HG03097 (cell line): ENCODE measurements at regions not wholly inside any gene's neighbourhood (a gene's known extent, or its start where the extent isn't known, plus 50 kb on each side); places are given as distances from the start of the nearest gene placed in this dataset.

ENCODE experiments used
- ATAC-seq: cut with Tn5 transposase; IDR thresholded peaks from one replicate; pipeline ENCODE4 v1.9.1; 2021; ENCODE audit not compliant: unreplicated experiment, low FRiP score

DNA sequence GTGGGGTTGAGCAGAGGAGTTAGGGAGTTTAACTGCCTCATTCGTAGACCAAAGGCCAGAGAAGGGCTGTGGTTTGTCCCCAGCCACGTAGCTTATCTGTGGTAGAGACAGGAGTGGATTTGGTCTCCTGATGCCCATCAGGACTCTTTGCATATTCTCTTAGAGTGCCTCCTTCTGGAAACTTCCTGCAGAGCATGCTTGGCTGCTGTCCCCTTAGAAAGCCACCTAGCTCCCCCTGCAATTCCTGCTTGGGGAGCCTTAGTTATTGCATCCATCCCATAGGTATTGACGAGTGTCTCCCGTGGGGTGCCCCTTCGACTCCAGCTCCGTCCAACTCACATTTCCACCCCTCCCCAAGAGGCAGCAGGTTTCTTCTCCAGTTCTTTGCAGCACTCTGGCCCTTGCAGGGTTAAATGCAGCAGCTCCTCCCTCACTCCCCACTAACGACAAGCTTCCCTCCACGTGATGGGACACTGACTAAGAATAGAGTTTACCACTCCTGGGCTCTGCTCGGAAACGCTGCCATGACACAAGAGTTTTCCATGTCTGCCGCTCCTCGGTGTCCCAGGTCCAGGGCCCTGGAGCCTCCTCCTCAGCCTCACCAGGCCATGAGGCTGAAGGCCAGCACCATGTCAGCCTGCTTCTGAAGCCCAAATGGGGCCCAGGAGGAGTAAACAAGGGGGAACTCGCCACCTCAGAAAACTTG, 147.8 kb upstream of the UNC5B start:
- ATAC-seq: no peak

GRCh38 chr10:71065659-71066058, 146.7 kb upstream of the UNC5B start:
- no peak for ATAC-seq

DNA sequence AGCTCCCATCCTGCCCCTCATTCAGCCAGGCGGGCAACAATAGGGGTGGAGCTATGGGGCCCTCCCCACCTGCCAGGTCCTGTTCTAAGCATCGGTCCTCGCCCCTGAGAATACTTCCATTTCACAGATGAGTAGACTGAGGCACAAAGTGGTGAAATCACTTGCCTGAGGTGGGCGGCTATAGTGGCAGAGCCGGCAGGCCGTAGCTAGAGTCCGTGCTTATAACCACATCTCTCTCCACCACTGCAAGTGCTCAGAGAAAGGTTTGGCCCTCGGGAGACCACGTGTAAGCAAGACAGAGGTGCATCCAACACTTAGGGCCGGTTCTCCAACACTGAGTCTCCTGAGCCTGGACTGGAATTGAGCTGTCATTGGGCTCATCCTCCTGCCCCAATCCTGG, 145.8 kb upstream of the UNC5B start:
- ATAC-seq: no peak

- no peak for ATAC-seq
Observed at GRCh38 chr10:71067098-71067740, 145.2 kb upstream of the UNC5B start.

GRCh38 chr10:71068861-71069271, 143.5 kb upstream of the UNC5B start:
- no peak for ATAC-seq

DNA sequence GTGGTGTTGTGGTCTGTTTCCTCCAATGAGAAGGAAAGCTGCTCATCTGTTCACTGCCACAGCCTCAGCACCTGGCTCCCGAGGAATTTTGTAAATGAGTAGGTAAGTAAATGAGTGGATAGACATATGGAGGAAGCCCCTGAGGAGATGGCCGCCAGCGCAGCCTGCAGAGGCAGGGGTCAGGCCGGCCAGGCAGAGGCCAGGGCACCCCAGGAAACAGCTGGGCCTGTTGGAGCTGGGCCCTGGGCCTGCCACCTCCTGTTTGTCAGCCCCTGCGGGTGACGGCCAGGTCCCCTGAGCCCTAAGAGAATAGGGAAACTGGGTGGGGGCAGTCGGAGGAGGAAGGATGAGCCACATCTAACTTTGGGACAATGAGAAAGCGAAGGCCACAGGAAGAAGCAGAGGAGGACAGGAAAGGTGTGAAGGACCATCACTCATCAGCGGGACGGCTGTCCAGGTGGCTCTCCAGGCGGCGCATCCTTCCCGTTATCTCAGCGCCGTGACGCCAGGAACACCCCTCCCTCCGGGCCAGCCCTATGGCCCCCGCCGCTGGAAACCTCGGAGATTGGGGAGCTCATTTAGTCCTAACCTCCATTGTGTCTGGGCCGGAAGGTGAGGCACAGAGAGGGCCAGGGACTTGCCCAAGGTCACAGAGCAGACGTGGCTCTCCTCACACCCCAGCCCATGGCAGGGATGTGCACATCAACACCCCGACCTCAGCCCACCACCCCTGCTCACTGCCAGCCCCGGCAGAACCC, 142.3 kb upstream of the UNC5B start:
- no peak for ATAC-seq

DNA sequence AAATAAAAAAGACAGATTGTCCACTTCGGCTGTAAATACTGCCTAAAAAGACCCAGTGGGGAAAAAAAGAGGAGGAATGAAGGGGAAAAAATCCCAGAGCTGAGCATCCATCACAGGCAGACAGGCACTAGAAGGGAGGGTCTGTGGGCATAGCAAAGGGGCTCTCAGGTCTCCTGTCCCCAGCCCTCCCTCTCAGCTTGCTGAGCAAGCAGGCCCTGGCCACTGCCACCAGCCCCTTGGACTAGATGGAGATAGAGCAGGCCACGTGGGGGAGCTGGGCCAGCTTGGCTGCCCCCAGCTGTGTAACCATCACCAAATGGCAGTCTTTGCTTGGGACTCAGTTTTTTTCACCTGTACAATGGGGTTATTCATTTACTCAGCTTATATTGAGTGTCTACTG, 141.6 kb upstream of the UNC5B start:
- ATAC-seq: no peak

GRCh38 chr10:71072131-71072822, 140.1 kb upstream of the UNC5B start:
- no peak for ATAC-seq

DNA sequence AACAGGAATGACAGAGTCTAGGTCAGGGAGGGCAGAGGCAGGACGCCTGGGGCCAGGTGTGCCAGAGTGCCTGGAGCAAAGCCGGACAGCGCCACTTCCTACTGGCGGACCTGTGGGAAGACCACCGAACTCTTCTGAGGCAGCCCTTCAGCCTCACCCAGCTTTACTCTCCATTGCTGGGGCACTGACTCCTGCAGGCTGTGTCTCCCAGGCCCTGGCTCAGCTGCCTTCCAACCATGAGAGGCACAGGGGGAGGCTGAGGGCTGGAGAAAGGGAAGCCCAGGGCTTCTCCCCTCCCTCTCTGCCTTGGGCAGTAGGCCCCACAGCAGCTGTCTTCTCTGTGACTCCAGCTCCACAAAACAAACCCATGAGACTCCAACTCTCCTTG, 139.6 kb upstream of the UNC5B start:
- no peak for ATAC-seq

DNA sequence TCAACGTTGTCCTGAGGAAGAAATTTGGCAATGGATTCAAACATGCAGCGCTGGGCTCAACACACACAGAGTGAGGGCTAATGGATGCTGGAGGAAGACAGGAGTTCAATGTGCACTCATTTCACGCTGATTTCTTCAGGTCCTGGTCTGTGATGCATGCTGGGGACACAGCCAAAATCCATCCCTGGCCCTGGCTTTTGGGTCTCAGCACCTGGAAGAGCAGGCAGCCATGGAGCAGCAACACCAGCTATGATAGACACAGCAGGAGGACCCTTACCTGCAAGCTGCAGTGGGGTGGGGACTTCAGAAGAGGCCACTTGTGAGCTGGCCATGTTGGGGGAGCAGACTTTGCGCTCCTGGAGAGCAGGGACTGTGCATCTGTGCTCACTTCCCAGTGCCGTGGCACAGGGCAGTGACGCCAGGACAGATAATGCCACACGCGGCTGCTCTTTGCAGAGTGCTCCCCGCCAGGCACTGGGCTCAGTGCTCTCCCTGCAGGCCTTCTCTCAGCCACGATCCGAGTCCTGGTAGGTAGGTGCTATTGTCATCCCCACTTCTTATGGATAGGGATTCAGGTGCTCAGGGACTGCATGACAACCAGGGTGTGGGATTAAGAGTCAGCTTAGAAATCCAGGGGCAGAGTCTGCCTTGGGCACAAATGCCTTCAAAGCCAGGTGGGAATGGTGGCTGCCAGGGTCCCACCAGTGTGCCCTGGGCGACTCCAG, 138.8 kb upstream of the UNC5B start:
- ATAC-seq: no peak

DNA sequence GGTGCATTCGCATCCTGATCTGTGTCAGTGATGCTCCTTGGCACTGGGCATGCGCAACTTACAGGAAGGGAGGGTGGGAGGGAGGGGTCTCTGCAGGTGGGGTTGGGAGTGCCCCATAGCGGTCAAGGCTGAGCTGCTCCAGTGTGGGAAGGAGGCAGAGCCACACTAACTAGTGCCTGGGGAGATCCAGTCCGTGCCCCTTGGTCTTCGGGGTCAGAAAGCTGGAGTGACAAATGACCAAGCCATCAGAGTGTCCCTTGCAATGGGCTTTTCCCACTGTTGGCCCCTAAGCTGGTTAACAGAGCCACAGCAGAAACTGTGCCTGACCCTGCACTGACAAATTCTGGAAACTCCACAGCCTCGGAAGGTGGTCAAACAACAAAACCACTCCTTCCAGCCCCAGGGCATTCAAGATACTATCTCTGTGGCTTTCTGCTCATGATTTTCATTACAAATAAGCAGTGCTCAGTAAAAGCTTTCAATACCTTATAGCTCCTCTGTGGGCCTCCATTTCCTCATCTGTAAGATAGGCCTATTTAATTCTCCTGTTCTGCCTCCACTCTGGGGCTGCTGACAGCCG, 138.1 kb upstream of the UNC5B start:
- no peak for ATAC-seq

DNA sequence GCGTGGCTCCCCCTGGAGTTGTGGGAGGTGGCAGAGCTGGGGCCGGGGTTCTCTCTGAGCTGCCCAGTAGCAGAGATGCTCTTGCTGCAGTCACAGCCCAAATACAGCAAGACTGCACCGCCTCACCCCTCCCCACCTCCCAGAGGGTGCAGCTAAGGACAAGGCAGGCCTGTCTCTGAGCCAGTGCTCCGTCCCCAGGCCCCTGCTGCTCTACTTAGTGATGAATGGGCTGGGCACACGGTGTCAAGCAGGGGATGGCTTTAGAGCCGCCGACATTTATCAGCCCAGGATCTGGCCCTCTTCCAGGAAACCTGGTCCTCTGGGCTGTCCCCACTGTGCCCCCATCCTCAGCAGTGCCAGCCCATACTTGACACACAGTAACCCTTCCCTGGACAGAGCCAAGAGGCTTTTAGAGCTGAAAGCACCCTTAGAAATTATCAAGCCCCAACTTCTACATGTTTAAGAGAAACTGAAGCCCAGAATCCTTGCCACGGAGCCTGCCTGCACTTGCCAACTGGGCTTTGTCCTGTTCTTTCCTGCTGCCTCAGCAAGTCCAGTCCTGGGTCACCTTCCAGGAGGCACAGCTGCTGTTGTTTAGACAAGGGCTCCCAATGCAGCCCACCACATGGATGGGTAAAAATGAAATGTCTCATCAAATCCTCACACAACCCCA, 137.1 kb upstream of the UNC5B start:
- no peak for ATAC-seq

- ATAC-seq: no peak
Observed at GRCh38 chr10:71075759-71076472, 136.5 kb upstream of the UNC5B start.

- ATAC-seq: no peak
Observed at GRCh38 chr10:71076473-71077142, 135.8 kb upstream of the UNC5B start.

GRCh38 chr10:71077143-71077581, 135.2 kb upstream of the UNC5B start:
- no peak for ATAC-seq

DNA sequence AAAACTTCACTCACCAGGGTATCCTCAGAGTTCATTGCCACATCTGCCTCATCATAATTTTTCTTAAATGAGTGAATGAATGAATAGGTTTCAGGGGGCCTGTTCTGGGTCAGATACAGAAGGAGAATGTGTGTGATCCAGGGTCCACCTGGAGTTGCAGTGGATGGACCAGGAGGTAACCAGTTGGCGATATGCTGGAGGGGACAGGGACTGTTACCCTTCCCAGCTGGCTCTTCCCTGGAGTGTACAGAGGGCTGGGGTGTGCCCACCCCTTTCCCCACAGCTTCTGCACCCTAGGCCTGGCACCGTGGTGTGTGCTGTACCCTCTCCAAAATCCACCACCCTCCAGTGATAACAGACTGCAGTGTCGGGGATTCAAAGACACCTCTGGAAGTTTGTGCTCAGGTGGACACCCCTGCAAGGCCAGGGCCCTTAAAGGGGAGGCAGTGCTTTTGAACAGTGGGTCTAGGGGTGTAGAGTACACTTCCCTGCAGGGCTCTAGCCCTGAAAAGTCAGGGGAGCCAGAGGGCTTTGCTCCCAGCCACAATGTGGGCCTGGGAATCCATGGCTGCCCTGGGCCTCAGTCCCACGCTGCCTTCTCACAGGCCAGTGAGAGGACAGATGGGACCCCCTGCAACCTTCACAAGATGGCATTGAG, 134.4 kb upstream of the UNC5B start:
- no peak for ATAC-seq

- no peak for ATAC-seq
Observed at GRCh38 chr10:71078454-71079145, 133.8 kb upstream of the UNC5B start.
